Stimulated activated CD4-positive, alpha-beta T cell treated with anti-CD3 and anti-CD28 coated beads, TNF-alpha, amount 100 ng/mL, for 24 hours (primary cell): ENCODE measurements at regions not wholly inside any gene's neighbourhood (a gene's known extent, or its start where the extent isn't known, plus 50 kb on each side); places are given as distances from the start of the nearest gene placed in this dataset.
"Not testable (repeated sequence)": the region's sequence is repeated elsewhere in the genome, so short reads cannot be mapped to it uniquely, and the experiment has no call there.

ENCODE experiments used
- DNase-seq, 3 experiments: peaks; one replicate each; pipeline ENCODE4 v3.0.0-alpha.2; 2020; ENCODE audit warnings: low read depth in 3 of 3

DNA sequence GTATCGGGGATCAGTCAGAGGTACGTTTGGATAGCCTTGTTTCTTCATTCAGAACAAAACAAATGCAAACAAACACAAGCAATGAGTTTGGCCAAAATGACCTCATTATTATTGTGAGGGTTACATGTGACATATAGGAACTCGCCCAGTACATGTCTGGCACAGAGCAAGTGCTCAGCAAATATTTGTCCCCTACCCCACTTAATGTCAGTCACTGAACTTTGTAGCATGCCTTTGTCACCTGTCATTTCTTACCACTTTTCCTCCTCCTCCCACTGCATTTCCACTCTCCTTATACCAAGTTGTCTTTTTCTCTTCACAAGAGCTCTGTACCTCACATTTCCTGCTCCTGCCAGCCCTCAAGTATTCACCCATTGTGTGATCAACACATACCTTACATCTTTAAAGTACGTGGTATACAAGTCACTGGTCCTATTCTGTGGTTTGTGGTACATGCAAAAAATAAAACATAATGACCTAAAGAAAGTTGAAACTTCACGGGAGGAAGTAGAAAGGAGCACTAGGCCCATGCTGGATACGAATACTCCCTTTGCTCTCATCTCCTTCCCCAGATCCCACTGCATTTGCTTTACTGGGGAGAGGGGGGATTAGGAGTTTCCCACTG lies 236.0 kb downstream of the INHBA start:
- no peak for DNase-seq

DNA sequence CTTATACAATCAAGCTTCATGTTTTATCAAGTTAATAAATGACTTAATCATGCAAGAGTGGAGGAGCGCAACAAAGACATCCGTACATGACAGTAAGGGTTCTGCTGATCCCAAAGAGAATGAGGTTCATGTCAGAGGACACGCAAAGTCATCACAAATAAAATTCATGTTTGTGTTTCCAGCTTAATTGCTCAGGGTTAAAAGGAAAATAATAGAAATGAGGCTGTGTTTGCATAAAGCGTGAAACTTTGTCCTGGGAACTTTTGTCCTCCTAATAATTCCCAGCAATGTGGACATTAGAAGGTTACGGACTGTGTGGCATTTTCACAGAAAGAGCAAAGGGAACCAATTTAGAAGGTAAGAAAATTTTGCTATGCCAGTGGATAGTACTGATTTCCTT lies 237.3 kb downstream of the INHBA start:
- no peak for DNase-seq

DNA sequence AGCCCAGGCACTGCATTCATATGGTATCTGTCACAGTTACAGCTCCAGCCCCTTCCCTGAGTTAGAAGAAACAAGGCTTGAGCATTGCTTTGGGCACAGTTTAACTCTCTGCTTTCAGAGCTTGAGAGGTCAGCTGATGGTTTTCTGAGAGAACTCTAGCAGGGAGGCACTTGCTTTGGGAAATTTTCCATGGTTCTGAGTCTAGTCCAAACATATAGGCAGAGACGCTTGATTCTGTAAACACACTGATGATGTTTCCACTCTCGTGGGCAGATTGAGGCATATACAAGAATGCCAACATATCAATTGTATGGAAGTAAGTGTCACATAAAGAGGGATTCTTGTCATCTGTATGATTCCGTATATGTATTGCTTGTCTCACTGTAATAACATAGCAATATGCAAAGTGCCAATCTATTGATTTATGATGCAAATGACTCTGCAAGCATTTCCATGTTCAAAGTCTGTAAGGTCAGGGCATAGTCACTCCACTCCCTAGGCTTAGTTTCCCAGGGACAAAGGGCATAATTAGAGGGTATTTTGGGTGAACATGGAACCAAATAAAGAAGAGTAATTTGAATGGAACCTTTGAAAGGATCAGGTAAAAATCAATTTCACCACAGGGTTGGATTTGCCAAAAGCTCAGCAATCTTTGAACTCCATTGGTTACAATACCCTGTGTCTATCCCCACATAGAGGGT lies 239.0 kb downstream of the INHBA start:
- DNase-seq: no peak

DNA sequence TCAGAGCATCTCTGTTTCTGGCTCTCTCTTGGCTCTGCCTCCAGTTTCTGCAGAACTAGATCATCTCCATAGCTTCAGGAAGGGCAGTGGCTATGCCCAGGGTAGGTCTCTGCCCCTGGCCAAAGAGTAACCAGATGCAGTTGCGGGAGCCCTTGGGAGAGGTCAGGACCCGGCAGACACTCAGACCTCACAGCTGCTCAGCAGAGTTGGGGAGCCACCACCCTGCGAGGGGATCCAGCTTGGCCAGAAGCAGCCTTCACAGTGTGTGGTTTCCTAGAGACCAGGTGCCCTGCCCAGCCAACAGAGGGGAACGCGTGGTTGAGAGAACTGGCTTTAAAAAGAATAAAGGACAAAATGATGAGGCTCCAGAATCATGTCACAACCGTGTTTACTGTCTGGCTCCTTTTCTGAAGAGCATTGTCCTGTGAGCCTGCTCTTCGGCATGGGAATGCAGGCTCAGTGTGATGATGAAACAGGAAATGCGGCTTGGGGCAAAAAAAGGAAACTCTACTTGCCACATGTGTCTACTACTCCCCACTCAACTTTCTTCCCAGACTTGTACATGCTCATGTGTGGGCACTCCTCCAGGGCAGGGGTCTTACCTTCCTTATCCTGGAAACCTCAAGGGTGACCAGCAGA lies 243.1 kb downstream of the INHBA start:
- DNase-seq: no peak

DNA sequence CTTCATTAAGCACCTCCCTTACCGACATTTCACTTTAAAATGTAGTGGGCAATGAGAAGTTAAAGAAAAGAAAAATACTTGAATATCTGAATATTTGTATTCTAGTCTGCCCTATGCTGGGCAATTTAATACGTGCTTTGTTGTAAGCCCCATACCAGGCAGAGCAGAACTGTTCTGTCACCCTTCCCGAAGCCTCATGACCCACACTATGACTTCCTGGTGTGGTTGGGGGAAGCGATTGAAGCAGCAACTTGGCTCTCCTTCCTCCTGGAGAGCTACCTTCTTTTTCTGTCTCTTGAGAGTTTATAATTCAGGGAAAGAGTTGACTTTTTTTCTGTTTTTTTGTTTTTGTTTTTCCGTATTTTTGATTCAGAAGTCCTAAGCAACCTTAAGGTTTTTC lies 243.7 kb downstream of the INHBA start:
- DNase-seq: no peak

DNA sequence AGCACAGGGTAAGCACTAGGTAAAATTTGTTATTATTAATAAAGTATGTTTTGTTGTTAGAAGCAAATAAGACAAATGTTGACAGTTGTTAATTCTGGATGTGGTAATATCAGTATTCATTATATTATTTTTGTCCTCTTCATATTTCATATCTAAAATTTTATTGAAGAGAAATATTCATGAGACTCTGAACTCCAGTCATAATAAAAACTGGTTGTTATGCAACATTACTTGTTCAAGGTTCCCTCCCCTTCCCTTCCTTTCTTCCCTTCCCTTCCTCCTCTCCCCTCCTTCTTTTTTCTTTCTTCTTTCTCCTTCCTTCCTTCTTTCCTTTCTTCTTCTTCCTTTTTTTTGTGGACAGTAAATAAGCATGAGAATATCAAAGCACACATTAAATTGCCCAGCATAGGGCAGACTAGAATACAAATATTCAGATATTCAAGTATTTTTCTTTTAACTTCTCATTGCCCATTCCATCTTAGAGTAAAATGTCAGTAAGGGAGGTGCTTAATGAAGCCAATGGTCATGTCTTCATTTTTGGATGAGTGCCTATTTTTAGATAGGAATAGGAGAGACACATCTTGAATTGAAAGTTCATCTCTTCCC lies 245.0 kb downstream of the INHBA start:
- no peak for DNase-seq

DNA sequence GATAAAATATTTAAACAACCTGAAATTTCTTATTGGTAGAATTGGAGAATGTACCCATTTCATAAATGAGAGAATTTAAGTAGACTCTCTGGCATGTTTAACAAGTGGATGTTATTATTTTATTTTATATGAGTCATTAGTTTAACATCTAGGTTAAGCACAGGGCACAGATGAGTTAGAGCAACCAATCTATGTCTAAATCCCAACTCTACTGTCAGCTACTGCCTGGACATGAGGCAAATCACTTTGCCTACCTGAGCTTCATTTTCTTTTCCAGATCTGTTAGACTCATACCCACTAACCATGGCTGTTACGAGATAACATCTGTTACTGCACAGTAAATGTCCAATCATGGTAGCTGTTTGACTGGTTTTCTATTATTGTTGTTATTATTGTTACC lies 251.1 kb downstream of the INHBA start:
- DNase-seq: no peak

DNA sequence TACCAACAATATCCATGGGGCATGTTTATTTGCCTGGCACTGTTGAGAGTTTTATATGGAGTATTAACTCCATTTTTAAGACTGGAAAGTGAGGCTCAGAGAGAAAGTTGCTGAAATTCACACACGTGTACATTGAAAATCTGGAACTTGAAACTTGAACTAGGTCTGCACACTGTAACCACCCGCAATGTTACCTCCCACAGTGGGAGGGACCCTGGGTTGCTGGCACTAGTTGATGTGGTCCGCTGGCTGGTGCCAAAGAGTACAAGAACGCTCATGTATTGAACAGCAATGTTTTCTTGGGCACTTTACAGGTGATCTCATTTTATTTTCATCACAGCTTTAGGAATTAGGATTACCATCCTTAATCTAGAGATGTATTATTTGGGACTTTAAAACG lies 253.2 kb downstream of the INHBA start:
- no peak for DNase-seq

DNA sequence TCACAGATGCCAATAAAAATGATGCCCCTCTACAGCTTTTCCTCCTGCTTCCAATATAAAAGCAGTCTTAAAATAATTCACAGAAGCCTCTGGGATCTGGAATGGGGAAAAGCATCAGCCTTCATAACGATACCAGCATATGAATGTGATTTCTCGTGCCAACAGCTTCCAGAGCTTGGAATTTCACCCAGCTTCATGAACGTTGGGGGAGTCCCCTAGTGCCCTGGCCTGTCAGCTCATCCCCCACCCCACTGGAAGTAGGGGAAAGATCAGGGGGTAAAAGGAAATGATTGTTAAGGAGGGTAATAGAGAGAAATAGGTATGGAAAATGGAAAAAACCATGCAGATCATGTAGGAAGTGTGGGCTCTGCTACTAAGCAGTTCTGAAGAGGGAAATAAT lies 253.6 kb downstream of the INHBA start:
- DNase-seq: no peak

DNA sequence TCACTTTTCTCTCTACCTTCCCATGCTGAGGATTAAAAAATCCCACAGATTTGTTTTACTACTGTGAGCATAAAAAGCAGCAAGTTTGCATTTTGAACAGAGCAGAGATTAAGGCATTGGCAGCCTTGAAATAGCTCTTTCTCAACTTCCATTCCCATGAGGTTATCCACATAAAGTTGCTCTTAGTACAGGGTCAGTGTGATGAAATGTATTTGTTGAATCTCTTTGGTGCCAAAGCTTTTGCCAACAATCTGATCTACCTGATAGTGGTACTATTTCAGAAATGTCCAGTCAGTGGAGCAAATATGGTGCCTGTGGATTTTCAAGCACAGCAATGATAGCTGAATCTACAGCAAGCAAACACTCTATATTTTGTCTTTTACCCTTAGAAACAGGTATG lies 254.8 kb downstream of the INHBA start:
- no peak for DNase-seq

DNA sequence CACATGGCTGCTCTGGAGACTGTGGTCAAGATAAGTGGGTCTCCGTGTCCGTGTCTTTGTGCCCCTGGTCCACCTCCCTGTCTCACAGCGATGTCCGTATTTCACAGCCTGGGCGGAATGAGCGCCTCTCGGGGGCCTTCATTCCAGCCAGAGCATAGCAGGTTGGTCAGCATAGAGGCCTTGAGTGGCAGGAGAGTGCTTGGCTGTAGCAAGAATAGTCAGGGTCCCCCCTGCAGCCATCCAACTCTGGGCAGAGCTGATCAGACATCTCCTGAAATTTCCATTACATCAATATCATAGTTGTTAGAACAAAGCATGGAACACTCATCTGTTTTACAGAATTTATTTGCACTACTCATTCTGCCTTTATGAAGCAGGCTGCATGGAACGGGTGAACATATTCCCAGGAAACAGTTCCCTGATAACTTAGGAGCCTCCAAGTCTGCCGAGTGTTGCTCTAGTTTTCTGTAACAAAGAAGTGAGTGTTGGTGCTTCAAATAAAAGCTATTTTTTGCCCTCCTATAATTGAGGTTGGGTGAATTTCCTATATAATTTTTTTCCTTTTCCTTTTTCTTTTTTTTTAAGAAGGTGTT lies 255.3 kb downstream of the INHBA start:
- no peak for DNase-seq

DNA sequence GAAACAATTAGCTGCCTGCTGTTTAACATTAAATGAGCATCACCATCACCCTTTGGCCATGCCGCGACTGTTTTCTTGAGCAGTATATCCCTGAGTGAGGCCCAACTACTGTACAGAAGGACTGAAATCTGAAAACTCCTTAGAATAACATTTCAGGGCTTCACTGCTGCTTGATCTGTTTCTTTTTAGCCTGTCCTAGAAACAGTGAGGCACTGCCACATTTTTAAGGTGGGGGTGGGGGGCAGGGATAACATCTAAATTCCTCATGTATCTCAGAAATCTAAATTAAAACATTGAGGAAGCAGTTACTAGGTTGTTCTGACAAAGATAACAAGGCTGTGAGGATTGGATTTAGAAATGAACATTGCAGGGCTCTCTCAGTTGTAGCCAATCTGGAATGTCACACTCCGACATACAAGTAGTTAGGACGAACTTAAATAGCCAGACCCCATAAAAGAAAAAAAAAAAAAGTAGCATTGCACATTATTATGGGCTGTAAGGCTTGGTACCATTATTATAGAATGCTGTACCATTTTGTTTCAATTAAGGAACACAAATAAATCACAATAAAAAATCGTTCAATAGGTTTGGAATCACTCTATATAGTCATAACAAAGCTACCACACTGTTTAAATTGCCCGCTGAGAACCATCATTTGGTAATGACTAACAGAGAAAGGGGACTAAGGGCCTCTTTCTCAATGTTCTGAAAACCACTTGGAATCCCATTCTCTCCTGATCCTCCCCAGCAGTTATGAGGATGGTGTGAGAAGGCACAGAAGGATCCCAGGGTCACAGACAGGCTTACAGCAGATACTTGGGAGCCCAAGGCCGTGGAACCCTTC lies 256.1 kb downstream of the INHBA start:
- DNase-seq: no peak

DNA sequence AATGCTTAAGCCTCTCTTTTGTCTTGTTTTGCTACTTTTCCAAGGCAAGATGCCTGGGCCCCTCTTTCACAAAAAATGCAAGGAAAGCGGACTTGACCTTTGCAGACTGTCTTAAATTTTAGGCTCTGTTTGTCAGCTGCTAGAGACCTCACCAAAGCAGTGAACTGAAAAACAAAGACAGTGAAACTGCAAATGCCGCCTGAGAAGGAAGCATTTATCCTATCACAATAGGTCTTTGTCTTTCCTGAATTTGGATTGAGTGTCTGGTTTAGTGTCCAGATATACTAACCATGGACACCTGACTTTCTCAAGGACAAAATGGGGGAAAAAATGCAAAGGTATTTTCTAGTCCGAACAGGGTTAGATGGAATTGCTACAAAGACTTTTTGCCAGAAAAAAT lies 256.9 kb downstream of the INHBA start:
- no peak for DNase-seq

DNA sequence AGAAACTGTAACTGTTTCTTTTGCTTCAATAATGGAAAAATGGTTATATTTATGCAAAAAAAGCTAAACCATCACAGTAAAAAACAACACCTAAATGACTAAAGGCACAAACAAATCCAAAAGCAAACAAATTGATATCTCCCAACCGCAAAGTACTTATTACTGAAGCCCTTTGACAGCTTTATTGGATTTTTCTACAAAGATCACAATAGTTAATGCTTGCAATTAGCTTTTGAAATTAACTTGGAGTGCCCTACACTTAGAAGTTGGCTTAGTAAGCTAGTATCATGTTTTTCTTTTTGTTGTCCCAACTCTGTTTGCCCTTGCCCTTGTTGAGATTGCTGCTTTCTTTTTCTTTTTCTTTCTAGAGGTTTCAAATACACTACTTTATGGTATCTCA lies 257.5 kb downstream of the INHBA start:
- no peak for DNase-seq

DNA sequence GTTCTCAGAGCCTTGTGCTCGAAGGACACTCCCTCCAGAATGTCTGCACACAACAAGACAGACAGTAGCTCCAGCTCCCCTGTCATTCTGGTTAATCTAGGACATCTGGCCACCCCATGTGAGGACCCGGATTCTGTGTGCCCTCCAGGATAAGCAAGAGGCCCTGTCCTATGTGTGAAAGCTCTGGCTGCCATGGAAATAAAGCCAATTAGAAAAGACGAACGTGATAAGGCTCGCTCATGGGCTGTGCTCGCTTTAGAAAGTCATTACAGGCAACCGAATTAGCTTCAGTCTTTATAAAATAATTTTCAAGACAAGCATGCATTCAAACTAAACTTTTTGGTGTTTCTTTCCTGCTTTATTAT lies 263.4 kb downstream of the INHBA start:
- no peak for DNase-seq

DNA sequence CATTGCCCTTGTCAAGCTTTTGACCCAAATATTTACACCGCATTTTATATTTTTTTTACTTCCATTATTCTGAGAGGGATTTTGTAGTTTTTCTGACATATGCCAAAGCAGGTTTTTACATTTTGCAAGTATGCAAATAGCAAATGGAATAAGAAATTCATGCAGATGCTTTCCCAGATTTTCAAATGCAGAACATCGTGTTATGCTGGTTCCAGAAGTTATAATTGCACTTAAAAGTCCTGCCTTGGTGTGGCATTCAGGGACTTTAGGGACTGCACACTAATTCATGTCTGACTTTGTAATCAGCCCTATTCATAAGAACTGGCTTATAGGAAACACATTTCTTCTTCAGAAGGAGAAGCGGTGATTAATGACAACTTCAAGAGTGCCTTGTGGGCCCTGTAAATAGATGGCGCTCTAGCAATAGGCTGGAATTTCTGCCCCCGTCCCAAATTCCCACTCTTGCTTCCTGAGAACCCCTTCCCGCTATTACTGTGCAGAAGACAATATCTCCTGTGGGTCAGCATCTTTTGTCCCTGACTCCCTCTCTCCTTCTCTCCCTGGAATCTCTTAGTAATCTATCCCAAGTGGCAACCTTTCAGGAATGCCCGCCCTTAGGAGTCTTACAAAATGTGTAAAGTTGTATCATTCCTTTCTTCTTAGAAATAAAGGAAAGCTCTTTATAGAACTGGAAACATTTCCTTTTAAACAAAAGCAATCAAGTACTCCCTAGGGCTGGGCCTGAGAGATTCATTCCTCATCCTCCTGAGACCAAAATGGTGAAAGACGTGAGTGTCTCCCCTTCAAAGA lies 264.0 kb downstream of the INHBA start:
- no peak for DNase-seq

DNA sequence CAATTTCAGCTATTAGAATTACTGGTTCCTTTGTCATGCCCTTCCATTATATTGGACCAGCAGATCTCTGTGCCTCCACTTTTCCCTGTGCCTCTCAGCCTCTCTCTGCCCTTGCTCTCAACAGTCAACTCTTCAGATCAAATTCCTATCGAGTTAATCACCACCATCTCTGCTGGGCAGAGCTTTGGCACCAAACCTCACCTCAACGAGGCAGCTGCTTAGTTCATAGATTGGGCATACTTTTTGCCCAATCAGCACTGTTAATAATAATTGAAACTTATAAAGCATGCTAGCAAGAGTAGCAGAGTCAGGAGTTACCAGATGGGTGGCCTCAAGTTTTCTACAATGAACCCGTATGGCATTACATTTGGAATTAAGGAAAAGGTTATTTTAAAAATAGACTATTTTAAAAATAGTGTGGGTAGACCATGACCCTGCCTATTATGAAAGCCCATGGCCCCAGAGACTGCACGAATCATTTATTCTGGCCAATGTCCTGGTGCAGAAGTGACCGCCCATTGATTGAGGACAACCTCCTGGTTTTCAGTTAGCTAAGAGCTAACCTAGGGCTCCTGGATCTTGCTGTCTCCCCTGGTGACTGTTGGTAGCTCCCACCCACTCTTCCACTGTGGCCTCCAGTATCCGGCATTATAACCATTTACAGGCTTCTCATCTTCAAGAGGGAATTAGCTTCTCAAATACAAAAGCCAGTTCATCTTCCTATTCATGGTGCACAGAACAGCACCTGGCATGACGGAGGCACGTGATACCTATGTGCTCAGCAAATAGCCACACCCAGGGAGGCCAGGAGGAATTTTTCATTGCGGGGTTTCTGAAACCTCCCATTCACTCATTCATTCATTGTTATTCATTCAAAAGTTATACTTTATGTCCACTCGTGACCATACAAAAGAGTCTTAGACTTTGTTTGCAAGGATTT lies 265.4 kb downstream of the INHBA start:
- no peak for DNase-seq

DNA sequence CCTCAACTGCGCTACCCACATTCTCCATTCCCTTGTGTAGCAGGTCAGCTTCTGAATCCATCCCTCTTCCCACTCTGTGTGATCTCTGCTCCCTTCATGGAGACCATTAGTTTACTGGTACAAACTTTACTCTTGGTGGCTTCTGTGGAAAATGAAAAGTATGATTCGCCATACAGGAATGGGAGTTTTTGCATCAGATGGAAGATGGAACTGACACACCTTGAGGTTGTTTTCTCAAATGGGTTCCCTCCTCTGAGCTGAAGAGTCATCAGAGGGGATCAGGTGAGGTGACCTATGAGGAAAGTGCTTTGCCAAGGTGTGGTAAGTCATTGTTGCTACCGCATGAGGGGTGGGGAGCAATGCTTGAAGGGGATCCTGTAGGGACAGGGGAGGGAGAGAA lies 266.8 kb downstream of the INHBA start:
- DNase-seq: no peak

DNA sequence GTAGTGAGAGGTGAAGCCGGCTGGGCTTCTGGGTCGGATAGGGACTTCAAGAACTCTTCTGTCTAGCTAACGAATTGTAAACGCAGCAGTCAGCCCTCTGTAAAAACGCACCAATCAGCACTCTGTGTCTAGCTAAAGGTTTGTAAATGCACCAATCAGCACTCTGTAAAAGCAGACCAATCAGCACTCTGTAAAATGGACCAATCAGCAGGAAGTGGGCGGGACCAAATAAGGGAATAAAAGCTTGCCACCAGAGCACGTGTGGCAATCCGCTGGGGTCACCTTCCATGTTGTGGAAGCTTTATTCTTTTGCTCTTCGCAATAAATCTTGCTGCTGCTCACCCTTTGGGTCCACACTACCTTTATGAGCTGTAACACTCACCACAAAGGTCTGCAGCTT lies 267.9 kb downstream of the INHBA start:
- not testable (repeated sequence) for DNase-seq

DNA sequence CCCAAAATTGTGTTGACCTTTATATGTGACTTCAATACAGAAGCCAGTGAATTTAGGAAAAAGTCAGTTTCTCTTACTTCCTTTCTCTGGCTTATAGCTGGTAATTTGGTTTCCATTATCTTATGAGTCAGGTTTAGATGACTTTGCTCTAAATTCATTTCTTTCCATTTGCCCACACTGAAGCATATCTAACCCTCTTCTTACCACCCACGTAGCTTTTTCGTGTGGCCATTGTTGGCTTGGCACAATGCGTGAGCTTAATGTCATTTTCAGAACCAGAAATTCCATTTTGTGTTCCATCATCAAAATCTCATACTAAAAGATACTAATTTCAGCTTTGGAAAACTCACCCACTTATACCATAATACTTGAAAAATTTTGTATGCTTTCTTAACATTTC lies 271.2 kb downstream of the INHBA start:
- no peak for DNase-seq
